ENCODE measurements at regions not wholly inside any gene's neighbourhood (a gene's known extent, or its start where the extent isn't known, plus 50 kb on each side); places are given as distances from the start of the nearest gene placed in this dataset.
"Not testable (repeated sequence)": the region's sequence is repeated elsewhere in the genome, so short reads cannot be mapped to it uniquely, and the experiment has no call there.

DNA sequence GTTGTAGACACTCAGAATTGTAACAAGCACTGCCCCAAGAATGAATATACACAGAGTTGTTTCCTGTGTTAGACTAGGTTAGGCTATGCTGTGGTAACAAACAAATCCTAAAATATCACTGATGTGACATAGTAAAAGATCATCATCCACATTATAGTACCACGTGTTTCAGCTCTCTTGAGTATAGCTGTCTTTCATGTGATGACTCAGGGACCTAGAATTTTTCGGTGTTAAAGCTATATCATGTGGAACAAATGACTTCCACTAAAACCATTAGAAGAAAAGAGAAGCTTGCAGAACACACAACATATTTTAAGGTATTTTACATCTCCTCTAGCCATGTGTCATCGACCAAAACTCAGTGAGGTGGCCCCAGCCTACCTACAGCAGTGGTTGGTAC is 307.9 kb upstream of the RBMS3 start:
- DNase-seq = no peak

DNA sequence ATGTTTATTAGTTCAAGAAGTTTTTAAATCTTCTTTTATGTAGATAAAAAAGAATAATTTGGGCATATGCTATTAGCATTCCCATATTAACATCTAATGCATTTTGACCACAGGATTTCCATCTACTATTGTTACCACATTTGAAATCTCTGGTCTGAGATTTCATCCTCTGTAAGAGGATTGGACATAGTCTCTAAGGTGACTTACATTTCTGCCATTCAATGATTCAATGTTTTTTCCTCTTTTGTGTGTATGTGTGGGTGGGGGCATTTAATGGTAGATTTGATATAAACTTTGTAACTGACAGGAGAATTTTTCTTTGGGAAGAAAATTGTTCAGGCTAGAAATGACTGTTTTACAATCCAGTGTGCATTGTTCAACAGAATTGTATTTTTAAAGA is 307.3 kb upstream of the RBMS3 start:
- DNase-seq = no peak

DNA sequence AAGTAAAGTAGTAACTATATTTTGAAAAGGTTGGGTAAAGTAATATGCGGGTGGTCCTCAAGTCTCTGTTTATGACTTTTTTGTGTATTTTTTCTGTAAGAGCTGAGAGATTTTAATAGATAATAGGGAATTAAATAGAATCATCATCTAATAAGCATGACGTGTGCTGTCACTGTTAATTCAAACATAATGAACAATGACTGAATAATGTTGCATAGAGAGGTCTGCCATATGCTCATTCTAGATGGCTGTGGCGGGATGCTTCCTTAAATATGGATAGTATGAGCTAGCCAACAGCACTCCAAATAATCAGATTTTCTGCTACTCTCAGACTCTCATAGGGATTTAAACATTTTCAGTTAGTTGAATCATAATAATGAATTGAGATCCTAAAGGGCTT is 302.8 kb upstream of the RBMS3 start:
- no peak for DNase-seq

DNA sequence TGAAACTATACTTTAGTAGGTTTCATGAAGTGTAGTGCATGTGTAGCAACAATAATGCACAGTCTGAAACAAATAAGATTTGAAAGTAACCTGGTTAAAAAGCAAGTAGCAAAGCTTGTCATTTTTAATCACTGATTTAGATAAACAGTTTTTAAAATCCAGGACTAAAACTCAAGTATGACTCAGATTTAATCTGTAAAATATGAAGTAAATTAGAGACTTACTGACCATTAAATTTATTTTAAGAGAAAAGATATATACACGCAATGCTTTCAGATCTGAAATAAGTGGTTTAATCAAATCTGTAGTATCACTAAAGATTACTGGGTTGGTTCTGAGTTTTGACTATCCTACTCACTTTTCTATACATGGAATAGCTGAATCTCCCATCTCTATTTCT is 300.7 kb upstream of the RBMS3 start:
- no peak for DNase-seq

DNA sequence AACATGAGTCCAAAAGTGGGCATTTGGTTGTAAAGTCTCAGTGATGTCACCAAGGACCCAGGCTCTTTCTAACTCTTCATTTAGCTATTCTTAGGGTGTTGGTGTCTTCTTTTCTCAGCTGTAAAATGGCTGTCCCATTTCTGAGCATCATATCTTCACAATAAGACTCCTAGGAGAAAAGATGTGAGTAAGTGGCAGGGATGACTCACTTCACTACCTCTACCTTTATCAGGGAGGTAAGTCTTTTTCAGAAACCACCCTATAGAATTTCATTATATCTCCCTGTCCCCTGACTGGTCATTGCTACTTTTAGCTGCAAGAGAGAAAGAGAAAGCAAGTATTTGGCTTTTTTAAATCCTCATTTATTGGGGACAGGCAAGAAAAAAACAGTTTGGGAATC is 300.2 kb upstream of the RBMS3 start:
- no peak for DNase-seq

DNA sequence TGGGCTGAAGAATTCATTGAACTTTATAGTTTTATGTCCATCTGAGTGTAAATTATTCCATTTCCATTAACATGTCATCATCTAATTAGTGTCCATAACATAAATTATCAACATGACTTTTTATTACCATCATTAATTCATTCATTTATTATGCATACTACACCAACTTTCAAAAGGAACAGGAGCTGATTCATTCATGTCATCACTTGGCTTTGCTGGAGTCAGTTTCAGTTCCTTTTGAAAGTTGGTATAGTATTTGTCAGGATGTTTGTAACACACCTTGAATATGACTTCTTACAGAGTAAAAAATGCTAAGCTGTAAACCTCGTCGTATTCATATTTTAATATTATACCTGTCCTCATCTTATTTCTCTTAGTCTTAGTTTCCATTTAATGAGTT is 298.0 kb upstream of the RBMS3 start:
- DNase-seq = no peak

DNA sequence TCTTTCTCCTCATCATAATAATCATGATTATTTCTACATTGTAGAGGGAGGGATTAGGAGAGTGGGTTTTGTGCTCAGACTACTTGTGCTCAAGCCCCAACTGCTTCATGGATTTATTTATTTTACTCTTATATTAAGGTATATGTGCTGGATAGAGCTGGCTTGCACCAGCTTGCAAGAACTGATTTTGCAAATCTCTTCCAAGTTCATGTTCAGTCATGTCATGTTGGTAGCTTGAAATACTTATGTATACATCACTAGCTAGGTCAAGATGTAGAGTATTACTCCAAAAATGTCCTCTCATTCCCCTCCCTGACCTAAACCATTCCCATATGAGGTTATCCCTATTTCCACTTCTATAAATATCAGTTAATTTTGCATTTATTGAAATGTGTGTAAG is 293.9 kb upstream of the RBMS3 start:
- DNase-seq = no peak

DNA sequence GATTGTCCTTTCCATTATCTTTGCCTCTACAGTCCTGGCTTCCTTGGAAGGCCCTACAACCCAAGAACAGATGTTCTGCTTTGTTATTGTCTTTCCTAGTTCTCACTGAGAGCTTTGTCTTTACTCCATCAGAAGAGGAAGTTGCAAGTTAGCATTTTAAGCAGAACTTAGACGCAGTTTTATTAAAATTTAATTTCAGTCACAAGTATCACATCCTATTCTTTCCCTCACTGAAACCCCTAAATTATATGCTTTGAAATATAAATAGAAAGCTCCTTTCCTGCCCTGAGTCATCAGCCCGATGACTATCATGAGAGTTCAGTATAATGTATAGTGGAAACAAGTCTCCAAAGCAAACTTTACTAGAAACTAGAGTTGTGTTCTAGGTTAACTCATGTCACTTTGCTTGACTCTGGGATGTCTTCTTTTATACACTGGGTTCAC is 291.2 kb upstream of the RBMS3 start:
- DNase-seq = no peak

DNA sequence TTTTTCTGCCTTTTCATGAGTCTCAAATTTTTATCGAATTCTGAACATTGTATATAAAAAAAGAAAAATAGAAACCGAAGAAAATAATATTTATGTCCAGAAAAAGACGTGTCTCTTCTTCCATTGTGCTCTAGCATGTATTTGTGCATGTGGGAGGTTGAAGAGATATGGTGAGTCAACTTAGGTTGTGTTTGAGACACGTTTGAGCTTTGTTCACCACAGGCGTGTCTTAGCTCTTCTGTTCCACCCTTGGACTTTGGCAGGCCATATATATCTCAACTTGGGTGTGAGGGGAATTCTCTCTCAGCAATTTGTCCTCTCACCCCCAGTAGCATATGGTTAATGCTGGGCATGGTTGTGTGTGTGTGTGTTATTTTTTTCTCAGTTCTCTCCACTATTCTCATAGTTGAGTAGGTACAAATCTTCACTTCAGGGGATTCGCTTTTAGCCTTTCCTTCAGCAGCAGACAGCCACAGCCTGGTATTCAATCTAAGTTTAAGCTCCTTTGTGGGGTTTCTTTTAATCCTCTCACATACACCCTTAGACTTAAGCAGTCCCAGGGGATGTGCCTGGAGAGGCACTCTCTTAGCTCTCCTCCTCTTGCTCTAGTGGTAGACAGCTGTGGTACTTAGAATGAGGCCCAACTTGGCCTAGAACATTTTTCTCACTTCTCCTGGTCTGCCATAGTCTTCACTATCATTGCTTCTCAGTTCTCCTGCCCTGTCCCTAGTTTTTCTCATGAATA is 286.5 kb upstream of the RBMS3 start:
- no peak for DNase-seq

DNA sequence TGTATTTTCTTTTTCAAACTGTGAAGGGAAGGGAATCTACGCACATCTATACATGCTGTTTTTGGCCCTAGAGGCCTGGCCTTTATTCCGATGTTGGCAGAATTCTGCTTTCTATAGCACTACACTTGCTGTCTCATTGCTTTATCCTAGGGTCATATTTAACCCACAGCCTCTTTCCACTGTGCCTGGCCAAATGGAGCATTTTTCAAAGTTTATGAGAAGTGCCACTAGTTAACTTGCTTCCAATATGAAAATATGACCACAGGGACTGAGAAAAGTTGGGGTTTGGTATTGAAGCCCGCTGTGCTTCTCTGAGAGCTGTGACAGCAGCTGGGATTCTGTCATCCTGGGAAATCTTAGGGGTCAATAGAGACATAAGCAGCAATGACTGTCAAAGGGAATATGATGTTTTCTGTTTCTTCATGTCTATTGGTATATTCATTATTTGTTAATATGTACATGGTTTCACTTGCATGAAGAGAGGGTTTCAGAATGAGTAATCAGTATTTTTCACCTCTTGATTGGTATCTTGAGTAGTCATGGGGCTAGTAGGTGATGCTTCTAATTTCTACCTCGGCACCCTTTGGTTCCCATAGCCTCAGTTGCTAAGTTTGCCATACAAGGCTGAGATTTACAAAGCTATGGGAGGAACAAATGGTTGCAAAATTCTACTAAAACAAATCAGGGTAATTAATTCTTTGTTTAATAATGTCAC is 275.8 kb upstream of the RBMS3 start:
- no peak for DNase-seq

DNA sequence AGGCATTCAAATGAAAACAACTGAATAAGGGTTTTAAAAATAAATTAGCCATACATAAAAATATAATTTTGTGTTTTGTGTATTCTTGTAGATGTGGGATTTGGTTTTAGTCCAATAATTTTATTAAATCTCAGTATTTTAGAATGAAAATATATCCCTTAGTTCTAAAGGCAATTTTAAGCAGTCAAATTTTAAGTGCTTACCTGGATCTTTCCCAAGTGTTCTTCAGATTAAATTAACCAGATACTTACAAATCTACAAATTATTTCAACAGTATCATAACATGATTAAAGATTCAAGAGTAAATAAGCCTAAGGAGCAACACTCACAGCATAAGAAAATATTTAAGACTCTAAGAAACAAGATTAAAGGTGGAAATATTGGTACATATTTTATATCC is 275.0 kb upstream of the RBMS3 start:
- DNase-seq = no peak

DNA sequence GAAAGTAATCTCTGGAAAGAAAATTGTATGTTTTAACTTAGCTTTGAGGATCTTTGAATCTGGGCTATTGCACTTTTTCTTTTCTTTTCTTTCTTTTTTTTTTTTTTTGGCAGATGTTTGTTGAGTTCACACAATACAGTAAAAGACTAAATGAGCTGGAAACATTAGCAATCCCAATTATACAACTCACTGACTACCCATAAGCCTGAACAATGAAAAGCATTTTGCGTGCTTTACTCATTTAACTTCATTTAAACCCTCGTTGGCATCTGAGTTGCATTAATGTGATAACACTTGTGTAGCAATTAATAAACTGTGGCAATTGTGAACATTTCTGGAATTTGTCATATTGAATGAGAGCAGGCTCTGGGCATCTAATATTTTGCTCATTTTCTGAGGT is 269.4 kb upstream of the RBMS3 start:
- DNase-seq = no peak

DNA sequence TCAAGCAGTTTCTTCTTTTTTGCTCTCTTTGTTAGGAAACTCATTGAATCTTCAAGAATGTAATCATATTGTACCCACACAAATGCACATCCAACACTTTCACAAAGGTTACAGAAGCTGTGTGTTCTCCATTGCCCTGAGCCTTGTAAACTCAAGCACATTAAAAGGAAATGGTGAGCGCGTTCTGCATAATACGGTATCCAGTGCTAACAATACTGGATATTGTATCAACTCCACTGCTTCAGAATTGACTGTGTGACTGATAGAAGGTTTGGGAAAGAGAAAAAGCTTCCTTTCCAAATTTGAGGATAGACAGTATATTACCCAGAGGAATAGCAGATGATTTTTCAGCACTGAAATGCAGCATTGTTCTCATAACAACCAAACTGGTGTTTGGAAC is 268.9 kb upstream of the RBMS3 start:
- no peak for DNase-seq

DNA sequence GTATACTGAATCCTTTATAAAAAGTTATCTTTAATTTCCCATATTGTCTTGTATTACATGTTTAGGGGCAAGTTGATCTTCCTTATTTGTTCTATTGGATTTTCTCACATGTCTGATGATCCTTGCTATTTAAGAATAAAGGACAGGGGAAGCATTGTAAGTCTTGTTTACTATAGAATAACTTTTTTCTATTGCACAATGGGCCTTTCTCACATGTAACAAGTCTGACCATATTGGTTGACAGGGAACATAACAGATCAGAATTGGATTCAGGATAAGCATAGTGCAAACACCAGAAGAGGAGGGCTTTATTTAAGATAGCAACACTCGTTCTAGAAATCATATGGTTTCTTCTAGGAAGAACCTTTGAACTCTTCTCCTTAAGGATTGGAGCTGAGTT is 257.9 kb upstream of the RBMS3 start:
- no peak for DNase-seq

DNA sequence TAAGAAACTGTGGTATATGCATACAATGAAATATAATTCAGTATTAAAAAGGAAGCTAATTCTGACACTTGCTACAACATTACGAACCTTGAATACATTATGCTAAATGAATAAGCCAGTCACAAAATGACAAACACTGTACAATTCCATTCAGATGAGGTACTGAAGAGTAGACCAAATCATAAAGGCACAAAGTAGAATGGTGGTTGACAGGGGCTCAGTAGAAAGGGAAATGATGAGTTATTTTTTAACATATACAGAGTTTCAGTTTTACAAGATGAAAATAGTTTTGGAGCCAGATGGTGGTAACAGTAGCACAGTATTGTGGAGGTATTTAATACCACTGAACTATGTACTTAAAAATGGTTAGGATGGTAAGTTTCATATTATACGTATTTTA is 254.6 kb upstream of the RBMS3 start:
- DNase-seq = no peak

DNA sequence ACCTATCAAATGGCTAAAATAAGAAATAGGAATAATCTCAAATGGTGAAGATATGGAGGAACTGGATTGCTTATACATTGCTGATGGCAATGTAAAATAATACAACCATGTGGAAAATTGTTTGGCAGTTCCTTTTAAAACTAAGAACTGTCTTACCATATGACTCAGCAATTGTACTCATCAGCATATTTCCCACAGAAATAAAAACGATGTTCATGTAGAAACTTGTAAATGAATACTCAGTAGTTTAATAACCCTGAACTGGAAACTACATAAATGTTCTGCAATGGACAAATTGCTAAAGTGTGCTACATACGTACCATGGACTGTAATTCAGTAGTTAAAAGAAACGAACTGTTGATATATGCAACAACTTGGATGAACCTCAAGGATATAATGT is 253.9 kb upstream of the RBMS3 start:
- no peak for DNase-seq

DNA sequence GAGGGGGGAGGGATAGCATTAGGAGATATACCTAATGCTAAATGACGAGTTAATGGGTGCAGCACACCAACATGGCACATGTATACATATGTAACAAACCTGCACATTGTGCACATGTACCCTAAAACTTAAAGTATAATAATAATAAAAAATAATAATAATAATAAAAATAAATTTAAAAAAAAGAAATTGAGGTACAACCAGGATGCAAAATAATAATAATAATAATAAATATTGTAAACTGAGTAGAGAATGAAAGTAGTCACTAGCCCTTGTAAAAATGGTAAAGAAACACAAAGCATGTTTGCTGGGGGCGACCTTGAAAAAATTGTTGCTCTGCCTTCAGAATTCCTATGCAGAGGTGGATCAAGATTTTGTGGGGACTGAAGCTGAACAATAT is 249.7 kb upstream of the RBMS3 start:
- not testable (repeated sequence) for DNase-seq

DNA sequence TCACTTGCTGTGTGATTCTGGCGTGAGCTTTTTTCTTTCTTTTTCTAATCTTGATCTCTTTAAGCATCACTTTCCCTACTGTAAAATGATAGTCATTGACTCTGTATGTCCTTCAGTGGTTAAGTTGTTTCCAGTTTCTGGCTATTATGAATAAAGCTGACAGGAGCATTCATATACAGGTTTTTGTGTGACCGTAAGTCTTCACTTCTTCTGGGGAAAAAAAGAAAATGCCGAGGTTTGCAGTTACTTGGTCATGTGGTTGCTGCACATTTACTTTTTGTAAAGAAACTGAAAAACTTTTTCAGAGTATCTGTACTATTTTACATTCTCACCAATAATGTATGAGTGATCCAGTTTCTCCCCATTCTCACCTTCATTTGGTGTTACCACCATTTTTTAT is 247.4 kb upstream of the RBMS3 start:
- DNase-seq = no peak

DNA sequence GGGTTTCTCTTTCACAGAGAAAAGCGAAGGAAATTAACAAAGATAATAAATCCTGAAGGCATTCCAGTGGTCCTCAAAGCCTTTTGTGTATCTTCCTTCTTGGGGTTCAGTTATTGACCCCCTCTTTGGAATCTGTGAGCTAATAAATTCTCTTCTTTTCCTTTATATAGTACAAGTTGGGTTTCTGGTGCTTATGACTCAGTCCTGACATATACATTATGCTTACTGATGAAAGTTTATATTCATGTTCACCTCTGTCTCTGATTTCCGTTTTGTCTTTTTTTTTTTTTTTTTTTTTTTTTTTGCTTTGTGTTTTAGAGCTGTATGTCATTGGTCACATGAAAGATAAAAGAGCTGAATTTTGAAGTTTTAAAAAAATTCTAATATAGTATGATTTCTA is 230.7 kb upstream of the RBMS3 start:
- DNase-seq = no peak

DNA sequence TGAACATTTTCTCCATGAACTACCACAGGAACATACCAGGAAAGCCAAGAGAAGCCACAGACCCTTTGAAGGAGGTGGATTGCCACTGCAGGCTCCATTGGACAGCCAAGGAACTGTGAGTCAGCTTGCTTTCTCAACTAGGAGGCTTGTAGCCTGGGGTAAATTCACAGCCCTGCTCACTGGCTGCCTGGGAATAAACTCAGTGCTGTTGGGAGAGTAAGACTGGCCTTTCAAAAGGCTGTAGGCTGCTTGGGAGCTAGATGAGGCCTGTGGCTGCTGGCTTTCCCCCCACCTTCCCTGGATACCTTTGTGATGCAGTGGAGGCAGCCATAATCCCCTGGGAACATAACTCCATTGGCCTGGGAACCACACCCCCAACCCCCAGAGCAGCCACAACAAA is 223.5 kb upstream of the RBMS3 start:
- DNase-seq = no peak

DNA sequence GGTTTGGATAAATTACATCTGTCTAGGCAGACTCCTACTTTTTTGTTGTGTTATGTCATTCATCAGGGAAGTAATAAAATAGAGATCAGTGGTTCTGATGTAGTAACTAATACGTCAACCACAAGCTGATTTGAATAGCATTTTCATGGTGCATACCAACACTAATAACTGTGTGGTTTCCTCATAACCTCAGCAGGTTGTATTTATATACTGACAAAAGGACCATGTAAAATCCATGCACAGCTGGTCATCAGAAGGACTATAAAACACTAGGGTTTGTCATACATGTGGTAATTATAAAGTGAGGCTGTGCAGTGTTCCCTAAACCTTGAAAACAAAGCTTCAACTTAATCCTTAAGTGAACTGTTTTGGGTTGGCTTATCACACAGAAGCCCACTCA is 216.8 kb upstream of the RBMS3 start:
- no peak for DNase-seq

DNA sequence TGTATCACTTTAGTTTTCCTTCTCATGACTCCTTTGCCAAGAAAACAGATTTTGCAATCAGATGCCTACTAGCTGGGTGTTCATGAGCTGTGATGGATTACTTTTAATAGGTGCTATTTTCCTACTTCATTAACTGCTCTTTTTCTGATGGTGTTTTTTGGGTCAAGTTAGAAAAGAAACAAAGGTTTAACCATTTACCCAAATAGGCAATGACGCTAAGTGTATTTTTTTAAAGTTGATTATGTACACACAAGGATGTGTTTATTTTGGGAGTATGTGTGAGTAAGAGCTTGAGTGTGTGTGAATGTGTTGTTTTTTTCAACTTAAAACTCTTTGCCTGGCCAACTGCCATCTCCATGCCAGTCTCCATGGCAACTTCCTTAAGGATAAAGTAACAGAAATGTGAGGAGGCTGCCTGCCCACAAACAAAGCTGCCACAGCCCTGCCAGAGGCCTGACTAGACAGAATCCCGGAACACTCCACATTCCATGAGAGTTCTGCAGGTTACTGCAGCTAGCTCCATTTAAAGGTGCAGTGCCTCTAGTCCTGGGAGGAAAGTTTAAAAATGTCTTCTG is 215.6 kb upstream of the RBMS3 start:
- DNase-seq = peak; percentile 1

DNA sequence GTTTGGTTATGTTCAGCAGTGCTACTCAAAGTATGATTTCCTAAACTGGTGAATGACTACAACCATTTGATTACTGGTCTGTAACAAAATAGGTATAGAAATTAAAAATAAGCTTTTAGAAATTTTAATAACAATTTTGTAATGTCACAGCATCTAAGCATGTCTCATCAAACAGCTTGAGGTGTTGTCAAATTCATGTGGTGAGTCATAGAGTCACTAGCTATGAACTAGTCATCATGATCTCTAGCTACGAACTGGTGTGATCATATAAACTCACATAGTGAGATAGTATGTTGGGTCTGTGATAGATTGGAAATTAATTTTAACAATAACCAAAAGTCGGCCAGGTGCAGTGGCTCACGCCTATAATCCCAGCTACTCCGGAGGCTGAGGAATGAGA is 213.9 kb upstream of the RBMS3 start:
- no peak for DNase-seq

DNA sequence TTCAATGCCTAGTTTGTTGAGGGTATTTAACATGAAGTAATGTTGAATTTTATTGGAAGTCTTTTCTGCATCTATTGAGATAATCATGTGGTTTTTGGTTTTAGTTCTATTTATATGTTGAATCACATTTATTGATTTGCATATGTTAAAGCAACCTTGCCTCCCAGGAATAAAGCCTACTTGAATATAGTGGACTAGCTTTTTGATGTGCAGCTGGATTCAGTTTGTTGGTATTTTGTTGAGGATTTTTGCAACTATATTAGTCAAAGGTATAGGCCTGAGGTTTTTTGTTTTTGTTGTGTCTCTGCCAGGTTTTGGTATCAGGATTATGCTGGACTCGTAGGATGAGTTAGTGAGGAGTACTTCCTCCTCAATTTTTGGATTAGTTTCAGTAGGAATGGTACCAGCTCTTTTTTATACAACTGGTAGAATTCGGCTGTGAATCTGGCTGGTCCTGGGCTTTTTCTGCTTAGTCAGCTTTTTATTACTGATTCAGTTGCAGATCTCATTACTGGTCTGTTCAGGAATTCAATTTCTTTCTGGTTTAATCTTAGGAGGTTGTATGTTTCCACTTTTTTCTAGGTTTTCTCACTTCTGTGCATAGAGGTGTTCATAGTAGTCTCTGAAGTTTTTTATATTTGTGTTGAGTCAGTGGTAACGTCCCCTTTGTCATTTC is 209.8 kb upstream of the RBMS3 start:
- no peak for DNase-seq
